ENCODE measurements at regions not wholly inside any gene's neighbourhood (a gene's known extent, or its start where the extent isn't known, plus 50 kb on each side); places are given as distances from the start of the nearest gene placed in this dataset.

DNA sequence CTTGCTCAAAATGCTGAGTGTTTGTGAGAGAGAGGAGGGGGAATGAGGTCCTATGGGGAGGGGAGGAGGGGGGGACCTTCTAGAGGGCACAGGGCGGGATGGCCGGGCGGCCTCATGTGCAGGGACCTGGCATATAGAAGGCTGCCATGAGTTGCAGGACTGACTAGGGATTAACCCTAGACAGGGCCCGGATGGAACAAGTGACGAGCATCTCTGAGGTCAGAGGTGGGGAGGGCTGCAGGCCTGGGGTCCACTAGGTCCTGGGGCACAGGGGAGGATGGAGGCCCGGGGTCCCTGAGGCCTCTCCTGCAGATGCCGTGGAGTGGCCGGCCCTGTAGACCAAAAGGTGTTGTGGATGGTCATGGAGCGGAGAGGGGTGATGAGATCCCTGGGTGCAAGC is 104.0 kb upstream of the EIF5 start:
- no peak for TF ChIP-seq EZH2 (IDR thresholded peaks at IDR 0.05)
- no peak for TF ChIP-seq POLR2AphosphoS5 (IDR thresholded peaks at IDR 0.05; ENCODE audit: borderline replicate concordance, low read depth, low read length)
- no peak for TF ChIP-seq FOXP2 (optimal IDR thresholded peaks at IDR 0.05; ENCODE audit: control extremely low read depth, extremely low read length, insufficient read depth)

All from SK-N-MC (cell line).